HG03558 (cell line): ENCODE measurements at regions not wholly inside any gene's neighbourhood (a gene's known extent, or its start where the extent isn't known, plus 50 kb on each side); places are given as distances from the start of the nearest gene placed in this dataset.

ENCODE experiments used
- ATAC-seq: cut with Tn5 transposase; IDR thresholded peaks from one replicate; pipeline ENCODE4 v1.9.1; 2021; ENCODE audit warnings: moderate number of reproducible peaks; ENCODE audit not compliant: unreplicated experiment; ENCODE audit errors: extremely low read depth

GRCh38 chr20:22339946-22340345 is 244.4 kb downstream of the FOXA2 start:
- ATAC-seq: no peak

GRCh38 chr20:22339091-22339881 is 245.1 kb downstream of the FOXA2 start:
- no peak for ATAC-seq

DNA sequence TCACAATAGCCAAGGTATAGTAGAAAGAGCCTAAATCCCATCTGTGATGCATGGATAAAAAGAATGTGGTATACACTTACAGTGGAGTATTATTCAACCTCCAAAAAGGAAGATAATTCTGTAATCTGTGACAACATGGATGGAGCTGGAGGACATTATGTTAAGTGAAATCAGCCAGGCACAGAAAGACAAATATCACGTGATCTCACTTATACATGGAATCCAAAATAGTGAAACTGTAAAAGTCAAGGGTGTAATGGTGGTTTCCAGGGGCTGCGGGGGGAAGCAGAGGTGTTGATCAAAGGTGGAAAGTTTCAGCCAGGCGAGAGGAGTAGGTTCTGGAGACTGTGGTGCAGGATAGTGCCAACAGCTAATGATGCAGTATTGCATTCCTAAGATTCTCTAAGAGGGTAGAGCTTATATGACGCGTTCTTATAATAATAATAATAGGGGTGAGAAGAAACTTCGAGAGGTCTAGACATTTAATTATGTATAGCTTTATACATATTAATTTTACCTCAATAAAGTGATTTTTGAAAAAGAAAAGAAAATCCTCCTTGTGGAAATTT is 246.1 kb downstream of the FOXA2 start:
- ATAC-seq: no peak

DNA sequence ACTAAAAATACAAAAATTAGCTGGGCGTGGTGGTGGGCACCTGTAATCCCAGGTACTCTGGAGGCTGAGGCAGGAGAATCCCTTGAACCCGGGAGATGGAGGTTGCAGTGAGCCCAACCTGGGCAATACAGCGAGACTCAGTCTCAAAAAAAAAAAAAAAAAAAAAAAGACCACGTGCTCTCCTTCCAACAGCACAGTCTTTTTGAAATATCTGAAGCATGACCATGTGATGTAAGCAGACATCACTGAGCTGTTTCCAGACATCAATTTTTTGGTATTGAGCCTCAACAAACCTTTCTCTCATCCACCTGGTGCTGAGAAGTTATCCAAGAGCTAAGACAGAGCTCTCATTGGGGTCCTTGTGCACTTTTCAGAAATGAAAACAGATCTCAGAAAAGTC is 249.2 kb downstream of the FOXA2 start:
- ATAC-seq: no peak

DNA sequence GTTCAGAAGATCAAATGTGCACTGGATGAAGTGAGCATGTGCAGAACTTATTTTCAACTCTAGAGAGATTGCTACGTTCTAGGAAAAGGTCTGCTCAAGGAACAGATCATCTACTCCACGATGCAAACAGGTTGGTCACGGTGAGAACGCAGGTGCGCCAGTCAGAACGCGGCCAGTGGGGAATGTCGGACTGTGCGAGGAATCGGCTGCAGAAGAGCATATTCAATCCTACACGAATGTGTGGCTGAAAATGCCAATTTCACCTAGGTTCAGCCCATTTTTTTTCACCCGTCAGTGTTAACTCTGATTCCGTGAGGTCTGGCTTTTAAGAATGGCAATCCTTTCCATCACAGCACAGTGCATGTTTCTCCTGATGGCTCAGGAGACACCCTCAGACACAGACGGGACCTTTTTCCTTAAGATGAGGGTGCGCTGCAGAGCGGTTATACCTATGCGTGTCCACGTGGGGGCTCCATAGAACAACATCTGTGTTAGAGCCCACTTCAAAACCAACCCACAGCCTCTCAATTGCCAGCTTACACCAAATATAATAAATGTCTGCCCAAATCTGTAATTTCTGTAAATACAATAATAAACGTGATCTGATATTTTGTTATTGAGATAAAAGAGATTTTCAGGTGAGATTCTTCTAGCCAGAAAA is 250.4 kb downstream of the FOXA2 start:
- no peak for ATAC-seq

DNA sequence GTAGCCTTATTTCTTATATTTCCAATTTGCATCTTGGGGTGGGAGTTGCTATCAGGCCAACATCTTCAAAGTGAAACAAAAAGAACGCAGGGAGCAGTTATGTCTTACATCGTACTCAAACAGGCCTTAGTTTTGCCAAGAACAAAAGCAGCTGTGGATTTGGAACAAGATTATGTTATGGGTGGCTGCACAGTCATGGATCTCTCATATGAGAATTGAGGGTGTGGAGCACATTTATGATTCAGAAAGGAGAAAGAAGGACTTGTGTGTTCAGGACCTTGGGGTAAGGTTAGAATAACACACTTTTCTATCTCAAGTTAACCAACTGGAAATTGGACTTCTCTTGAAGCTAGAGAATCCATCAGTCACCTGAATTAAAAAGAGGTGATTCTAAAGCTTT is 259.9 kb downstream of the FOXA2 start:
- no peak for ATAC-seq

DNA sequence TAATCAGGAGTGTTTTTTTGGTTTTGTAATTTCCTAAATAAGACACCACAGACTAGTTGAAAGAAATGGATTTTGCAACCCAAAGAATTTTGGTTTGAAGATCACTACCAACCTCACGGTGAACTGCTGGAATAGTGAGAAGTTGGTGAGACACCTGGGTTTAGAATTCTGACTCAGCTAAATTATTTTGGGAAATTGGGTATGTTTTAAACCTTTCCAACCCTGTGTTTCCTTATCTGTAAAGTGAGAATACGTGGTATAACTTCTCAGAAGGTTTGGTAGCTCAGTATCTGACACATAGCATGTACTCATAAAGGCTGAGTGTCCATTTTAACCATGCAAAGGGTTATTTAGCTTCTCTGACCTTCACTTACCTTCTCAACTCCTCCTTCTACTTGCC is 261.9 kb downstream of the FOXA2 start:
- ATAC-seq: no peak

DNA sequence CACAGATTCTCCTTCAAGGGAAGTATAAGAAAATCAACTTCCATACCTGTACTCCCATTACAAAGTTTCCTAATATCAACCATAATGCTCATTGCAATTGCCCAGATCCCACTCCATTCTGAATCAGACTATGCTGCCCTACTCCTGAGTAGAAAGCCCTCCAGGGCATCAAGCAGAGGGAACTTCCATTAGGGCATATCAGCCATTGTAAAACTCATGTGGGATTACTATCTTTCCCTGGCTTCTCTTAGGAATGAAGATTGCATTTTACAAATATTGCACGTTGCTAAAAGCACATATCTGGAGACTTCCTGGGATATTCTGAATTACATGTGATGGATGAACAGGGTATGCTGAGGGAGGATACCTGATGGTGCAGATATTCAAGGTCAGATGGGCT is 263.2 kb downstream of the FOXA2 start:
- no peak for ATAC-seq

GRCh38 chr20:22320245-22320915 is 264.0 kb downstream of the FOXA2 start:
- no peak for ATAC-seq

DNA sequence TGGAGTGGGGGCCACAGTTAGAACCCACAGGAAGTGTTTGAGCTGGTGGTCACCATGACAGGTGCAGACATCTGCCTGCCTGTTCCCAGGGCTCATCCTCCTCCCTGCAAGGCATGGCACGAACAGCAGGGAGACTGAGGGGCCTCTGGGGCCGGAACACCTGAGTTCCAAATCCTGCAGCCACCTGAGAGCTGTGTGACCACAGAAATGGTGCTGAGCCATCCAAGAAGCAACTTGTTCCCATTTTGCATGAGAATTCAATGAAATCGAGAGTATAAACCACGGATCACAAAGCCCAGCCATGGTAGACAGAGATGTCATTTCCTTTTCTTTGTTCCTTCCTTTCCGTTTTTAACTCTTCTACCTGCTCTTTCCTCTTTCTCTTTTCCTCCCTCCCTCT is 268.6 kb downstream of the FOXA2 start:
- no peak for ATAC-seq

GRCh38 chr20:22315073-22315472 is 269.3 kb downstream of the FOXA2 start:
- ATAC-seq: no peak

GRCh38 chr20:22312744-22313346 is 271.5 kb downstream of the FOXA2 start:
- ATAC-seq: no peak

DNA sequence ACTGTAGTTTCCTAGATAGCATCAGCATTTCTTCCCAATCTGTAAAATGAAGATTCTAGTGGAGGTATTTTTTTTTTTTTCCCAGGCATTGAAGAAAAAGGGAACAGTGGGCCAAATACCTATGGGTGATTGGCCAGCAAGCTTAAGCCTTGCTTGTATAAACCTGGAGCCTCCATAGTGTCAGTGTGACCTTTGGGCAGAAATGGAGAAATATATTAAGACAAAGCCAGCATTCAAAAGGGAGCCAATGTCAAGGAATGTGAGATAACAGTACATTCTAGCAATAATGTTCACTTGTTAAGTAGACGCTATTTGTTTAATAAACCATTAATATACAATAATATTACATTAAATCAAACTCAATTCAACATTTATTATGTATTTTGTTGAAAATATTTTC is 275.4 kb downstream of the FOXA2 start:
- no peak for ATAC-seq

GRCh38 chr20:22307409-22307808 is 277.0 kb downstream of the FOXA2 start:
- ATAC-seq: no peak

DNA sequence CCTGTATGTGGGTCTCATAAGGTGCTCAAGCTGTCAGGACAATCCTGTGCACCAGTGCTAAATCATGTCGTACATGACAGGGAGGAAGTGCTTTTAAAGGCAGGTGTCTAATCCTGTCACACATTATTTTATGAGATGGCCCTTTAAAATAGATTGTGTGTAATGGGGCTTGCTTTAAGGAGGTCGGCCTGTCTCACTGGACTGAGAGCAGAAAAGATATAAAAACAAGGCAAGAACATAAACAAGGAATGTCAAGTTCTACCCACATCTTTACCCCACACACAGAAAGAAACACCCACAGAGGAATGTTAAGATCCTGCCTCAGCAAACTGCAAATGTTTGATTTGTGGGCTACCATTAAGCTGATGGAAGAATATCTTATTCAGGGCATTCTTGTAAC is 279.0 kb downstream of the FOXA2 start:
- ATAC-seq: no peak

DNA sequence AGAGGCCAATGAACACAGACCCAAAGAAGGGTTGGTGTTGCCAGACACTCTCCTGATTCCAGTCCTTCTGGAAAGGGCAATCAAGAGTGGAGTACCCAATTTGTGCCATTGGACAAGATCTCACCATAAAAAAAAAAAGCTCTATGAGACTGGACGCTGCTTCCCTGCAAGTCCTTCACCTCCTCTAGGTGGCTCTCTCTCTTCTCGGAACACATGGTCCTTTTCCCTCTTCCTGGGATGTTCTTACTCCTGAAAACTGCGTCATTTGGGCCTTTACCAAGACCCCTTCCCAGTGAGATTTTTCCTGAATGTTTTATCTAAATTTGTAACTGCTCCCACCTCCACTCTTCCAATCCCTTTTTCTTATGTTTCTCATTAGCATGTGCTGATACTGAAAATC is 280.8 kb downstream of the FOXA2 start:
- ATAC-seq: no peak

GRCh38 chr20:22302039-22302438 is 282.3 kb downstream of the FOXA2 start:
- no peak for ATAC-seq

- ATAC-seq: no peak
Measured at GRCh38 chr20:22293886-22294285, 290.5 kb downstream of the FOXA2 start.

GRCh38 chr20:22289442-22289841 is 294.9 kb downstream of the FOXA2 start:
- no peak for ATAC-seq

DNA sequence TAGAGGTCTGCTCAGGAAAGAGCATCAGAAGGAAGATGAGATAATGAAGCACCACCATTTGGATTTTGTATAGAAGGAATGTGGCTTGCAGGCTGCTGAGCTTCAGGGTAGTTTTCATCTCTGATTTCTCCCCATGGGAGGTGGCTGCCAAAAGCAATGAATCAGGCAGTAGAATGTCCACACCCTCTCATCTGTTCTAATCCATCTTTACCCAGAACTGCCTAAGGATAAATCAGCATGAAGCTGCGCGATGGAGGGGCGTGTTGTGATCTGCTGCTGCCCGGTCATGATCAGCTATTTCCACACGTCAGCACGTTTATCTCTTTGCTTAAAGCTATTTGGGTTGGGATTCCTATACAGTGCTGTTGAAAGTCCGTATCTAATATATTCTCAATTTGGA is 295.4 kb downstream of the FOXA2 start:
- no peak for ATAC-seq

GRCh38 chr20:22288156-22288555 is 296.2 kb downstream of the FOXA2 start:
- ATAC-seq: no peak
